CD4-positive, alpha-beta T cell treated with Interleukin-15 for 4 hours (primary cell): ENCODE measurements at regions not wholly inside any gene's neighbourhood (a gene's known extent, or its start where the extent isn't known, plus 50 kb on each side); places are given as distances from the start of the nearest gene placed in this dataset.

Source experiments
- DNase-seq: peaks from one replicate; pipeline ENCODE4 v3.0.0-alpha.2; 2020; ENCODE audit warnings: low spot score

DNA sequence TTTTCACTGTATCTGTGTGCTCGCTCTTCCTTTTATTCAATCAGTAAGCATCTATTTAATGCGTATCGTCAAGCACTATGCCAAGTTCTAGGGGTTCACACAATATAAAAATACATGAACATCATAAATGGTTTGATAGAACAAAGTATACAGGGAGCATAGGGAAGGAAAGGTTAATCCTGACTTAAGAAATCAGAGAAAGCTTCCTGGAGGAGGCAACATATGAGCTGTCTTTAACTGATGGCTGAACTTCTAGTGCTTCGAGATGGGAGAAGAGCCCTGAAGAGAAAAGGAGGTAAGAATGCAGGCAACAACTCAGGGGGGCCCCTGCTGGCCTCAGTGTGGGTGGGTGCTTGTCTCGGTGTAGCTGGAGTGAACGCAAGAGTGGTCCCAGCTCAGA is 63.6 kb upstream of the GALNT2 start:
- DNase-seq: no peak

DNA sequence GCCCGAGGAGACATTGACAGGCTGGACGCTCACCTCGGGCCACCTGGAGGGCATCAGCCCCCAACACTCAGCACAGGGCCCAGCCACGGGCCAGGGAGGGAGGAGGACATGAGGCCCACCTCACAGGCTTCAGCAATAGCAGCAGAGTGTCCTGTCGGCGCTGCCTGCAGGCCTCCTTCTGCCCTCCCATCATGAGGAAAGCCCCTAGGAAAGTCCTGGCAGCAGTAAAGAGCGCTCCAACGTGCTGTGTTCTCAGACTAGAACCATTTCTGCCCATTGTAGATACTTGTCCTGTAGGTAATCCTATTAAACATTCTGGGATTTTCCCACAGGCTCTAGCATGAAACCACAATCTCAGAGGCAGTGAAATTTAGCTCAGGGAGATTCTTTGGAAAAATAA is 62.0 kb upstream of the GALNT2 start:
- no peak for DNase-seq

DNA sequence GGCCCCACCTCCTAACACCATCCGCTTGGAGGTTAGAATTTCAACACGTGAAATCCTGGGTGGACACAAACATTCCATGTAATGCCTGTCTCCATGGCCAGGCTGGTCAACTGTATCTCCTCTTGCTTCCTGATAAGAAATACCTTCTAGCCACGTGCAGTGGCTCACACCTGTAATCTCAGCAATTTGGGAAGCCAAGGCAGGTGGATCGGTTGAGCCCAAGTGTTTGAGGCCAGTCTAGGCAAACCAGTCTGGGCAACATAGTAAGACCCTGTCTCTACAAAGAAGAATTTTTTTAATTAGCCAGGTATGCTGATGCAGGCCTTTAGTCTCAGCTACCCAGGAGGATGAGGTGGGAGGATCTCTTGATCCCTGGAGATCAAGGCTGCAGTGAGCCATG is 58.3 kb upstream of the GALNT2 start:
- DNase-seq: no peak

- no peak for DNase-seq
Observed at GRCh38 chr1:230009611-230010313, 57.3 kb upstream of the GALNT2 start.

DNA sequence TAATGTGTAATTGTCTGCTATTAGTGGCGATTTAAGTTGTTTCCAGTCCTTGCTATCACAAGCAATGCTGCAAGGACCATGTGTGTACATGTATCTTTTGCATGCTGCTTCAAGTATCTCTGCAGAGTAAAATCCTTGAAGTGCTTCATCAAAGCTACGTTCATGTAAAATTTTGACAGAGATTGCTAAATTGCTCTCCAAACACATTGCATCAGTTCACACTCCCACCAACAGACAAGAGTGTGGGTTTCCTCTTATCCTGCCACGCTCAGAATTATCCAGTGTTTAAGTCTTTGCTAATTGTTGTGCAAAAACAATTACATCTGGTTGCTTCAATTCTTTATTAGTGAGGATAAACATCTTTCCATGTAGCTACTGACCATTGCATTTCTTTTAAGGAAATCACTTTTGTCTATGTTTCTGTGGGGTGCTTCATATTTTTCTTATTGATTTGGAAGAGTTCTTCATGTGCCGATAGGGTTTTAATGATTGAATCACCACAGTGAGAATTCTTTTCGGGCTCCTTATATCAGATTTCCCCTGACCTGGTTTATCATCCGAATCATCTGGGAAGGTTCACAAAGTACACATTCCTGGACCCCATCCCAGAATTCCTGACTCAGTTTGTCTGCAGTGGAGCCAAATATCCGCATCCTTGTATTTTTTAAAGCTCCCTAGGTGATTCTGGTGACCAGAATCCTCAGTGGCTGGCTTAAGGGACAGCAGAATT is 56.3 kb upstream of the GALNT2 start:
- no peak for DNase-seq

- DNase-seq: no peak
Observed at GRCh38 chr1:230011333-230012092, 55.5 kb upstream of the GALNT2 start.

DNA sequence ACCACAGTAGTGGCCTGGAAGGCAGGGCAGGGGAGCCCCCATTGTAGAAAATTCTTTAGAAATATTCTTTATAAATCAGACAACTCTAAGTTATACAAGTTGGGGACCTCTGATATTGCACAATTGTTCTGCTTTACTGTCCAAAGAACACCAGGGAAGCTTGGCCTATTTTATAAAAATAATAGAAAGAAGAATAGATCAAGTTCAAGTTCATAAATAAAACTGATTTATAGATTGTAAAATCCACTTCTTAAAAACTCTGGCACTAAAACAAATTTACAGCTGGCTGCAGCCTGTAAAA is 55.0 kb upstream of the GALNT2 start:
- DNase-seq: no peak

- DNase-seq: no peak
Observed at GRCh38 chr1:230012741-230013140, 54.3 kb upstream of the GALNT2 start.

DNA sequence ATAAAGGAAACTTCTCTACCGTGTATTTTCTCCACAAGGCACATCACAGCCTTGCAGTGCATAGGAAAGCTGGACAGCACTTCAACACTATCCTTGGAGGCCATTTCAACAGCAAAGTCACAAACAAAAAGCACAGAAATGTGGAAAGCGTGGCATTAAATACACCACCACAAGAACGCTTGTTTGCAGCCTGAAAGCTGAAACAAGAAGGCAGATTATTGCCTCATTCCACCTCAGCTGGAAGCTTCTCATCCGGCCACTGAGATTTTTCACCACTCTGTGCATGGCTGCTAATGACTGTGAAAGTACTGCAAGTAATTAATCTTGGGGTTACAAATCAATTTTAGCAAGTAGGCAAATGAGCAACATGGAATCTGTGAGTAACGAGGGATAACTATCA is 50.9 kb upstream of the GALNT2 start:
- DNase-seq: no peak
